ENCODE measurements at regions not wholly inside any gene's neighbourhood (a gene's known extent, or its start where the extent isn't known, plus 50 kb on each side); places are given as distances from the start of the nearest gene placed in this dataset.

- TF ChIP-seq CTCF (IDR thresholded peaks at IDR 0.05) = no peak
- no peak for DNase-seq (ENCODE audit: low spot score)
- Histone ChIP-seq H3K27ac (no peak overlapping the region), H3K4me3 (no peak overlapping the region)
Measured at GRCh38 chr2:65565681-65566080, 133.3 kb upstream of the SPRED2 start.

GRCh38 chr2:65564299-65564698, 131.9 kb upstream of the SPRED2 start:
- no peak for TF ChIP-seq CTCF (IDR thresholded peaks at IDR 0.05)
- no peak overlapping the region for H3K4me3 ChIP-seq
- no peak for DNase-seq (ENCODE audit: low spot score)
- H3K27ac ChIP-seq = no peak overlapping the region

- no peak for TF ChIP-seq CTCF (IDR thresholded peaks at IDR 0.05)
- Histone ChIP-seq H3K27ac (no peak overlapping the region), H3K4me3 (no peak overlapping the region)
- no peak for DNase-seq (ENCODE audit: low spot score)
Measured at GRCh38 chr2:65562890-65563289, 130.5 kb upstream of the SPRED2 start.

GRCh38 chr2:65558743-65559142, 126.3 kb upstream of the SPRED2 start:
- TF ChIP-seq CTCF (IDR thresholded peaks at IDR 0.05) = no peak
- Histone ChIP-seq H3K4me3 (no peak overlapping the region), H3K27ac (no peak overlapping the region)
- no peak for DNase-seq (ENCODE audit: low spot score)

- TF ChIP-seq CTCF (IDR thresholded peaks at IDR 0.05) = no peak
- no peak for DNase-seq (ENCODE audit: low spot score)
- H3K27ac ChIP-seq = no peak overlapping the region
- no peak overlapping the region for H3K4me3 ChIP-seq
Measured at GRCh38 chr2:65557616-65558573, 125.5 kb upstream of the SPRED2 start.

- no peak for TF ChIP-seq CTCF (IDR thresholded peaks at IDR 0.05)
- H3K4me3 ChIP-seq = no peak overlapping the region
- H3K27ac ChIP-seq = no peak overlapping the region
- no peak for DNase-seq (ENCODE audit: low spot score)
Measured at GRCh38 chr2:65554765-65555591, 122.6 kb upstream of the SPRED2 start.

Measured in coronary artery (tissue), 2 donors.